Activated CD4-positive, alpha-beta T cell treated with anti-CD3 and anti-CD28 coated beads for 24 hours (primary cell): ENCODE measurements at regions not wholly inside any gene's neighbourhood (a gene's known extent, or its start where the extent isn't known, plus 50 kb on each side); places are given as distances from the start of the nearest gene placed in this dataset.

Experiments used
- DNase-seq, 2 donors: peaks; one replicate each; pipeline ENCODE4 v3.0.0-alpha.2; 2020; ENCODE audit warnings: low read depth in 2 of 2

GRCh38 chr11:45440111-45440510 lies 154.0 kb upstream of the SYT13 start:
- no peak for DNase-seq

GRCh38 chr11:45436966-45437365 lies 150.8 kb upstream of the SYT13 start:
- no peak for DNase-seq

- DNase-seq: no peak
Observed at GRCh38 chr11:45436118-45436517, 150.0 kb upstream of the SYT13 start.

- DNase-seq: no peak
Observed at GRCh38 chr11:45435706-45436105, 149.6 kb upstream of the SYT13 start.

- no peak for DNase-seq
Observed at GRCh38 chr11:45432910-45433309, 146.8 kb upstream of the SYT13 start.

GRCh38 chr11:45432100-45432499 lies 146.0 kb upstream of the SYT13 start:
- no peak for DNase-seq

- no peak for DNase-seq
Observed at GRCh38 chr11:45431046-45432018, 145.2 kb upstream of the SYT13 start.

GRCh38 chr11:45430361-45430760 lies 144.2 kb upstream of the SYT13 start:
- DNase-seq: no peak

- no peak for DNase-seq
Observed at GRCh38 chr11:45429719-45430118, 143.6 kb upstream of the SYT13 start.

- DNase-seq: no peak
Observed at GRCh38 chr11:45428541-45429230, 142.5 kb upstream of the SYT13 start.

- DNase-seq: no peak
Observed at GRCh38 chr11:45428116-45428515, 142.0 kb upstream of the SYT13 start.

GRCh38 chr11:45424411-45425180 lies 138.5 kb upstream of the SYT13 start:
- DNase-seq: no peak

GRCh38 chr11:45423475-45424120 lies 137.5 kb upstream of the SYT13 start:
- no peak for DNase-seq

- DNase-seq: no peak
Observed at GRCh38 chr11:45423036-45423435, 136.9 kb upstream of the SYT13 start.

GRCh38 chr11:45414088-45414487 lies 127.9 kb upstream of the SYT13 start:
- DNase-seq: no peak

- DNase-seq: no peak
Observed at GRCh38 chr11:45413156-45413858, 127.2 kb upstream of the SYT13 start.

- no peak for DNase-seq
Observed at GRCh38 chr11:45412521-45412920, 126.4 kb upstream of the SYT13 start.

GRCh38 chr11:45412051-45412471 lies 125.9 kb upstream of the SYT13 start:
- DNase-seq: no peak

- no peak for DNase-seq
Observed at GRCh38 chr11:45411228-45411946, 125.2 kb upstream of the SYT13 start.
